OCI-LY1 (cell line): ENCODE measurements at regions not wholly inside any gene's neighbourhood (a gene's known extent, or its start where the extent isn't known, plus 50 kb on each side); places are given as distances from the start of the nearest gene placed in this dataset.

Experiments
- EZH2 ChIP-seq: fragments of 200-600 bp; sonication (generic), shearing (Covaris generic); IDR thresholded peaks from 2 replicates; pipeline ENCODE4 v1.8.0; 2017; ENCODE audit warnings: borderline replicate concordance, mixed run types, mild to moderate bottlenecking, antibody characterized with exemption, low read length, moderate library complexity, mixed read lengths
- TF ChIP-seq, protein P1 (sequence below): fragments of 200-600 bp; sonication (generic), shearing (Covaris generic); IDR thresholded peaks from 2 replicates; pipeline ENCODE4 v1.5.1; 2017; ENCODE audit warnings: mild to moderate bottlenecking, antibody characterized with exemption, low read length, moderate library complexity, mixed read lengths

GRCh38 chr4:15354371-15355297, 73.2 kb upstream of the C1QTNF7 start:
- TF ChIP-seq, protein P1, sequence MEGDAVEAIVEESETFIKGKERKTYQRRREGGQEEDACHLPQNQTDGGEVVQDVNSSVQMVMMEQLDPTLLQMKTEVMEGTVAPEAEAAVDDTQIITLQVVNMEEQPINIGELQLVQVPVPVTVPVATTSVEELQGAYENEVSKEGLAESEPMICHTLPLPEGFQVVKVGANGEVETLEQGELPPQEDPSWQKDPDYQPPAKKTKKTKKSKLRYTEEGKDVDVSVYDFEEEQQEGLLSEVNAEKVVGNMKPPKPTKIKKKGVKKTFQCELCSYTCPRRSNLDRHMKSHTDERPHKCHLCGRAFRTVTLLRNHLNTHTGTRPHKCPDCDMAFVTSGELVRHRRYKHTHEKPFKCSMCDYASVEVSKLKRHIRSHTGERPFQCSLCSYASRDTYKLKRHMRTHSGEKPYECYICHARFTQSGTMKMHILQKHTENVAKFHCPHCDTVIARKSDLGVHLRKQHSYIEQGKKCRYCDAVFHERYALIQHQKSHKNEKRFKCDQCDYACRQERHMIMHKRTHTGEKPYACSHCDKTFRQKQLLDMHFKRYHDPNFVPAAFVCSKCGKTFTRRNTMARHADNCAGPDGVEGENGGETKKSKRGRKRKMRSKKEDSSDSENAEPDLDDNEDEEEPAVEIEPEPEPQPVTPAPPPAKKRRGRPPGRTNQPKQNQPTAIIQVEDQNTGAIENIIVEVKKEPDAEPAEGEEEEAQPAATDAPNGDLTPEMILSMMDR: no peak
- no peak for TF ChIP-seq EZH2
